GM12878 (cell line): ENCODE measurements at regions not wholly inside any gene's neighbourhood (a gene's known extent, or its start where the extent isn't known, plus 50 kb on each side); places are given as distances from the start of the nearest gene placed in this dataset.
A peak's percentile ranks its signal among the peaks of the same experiment; 100 is the strongest.

Source experiments
- BCL3 ChIP-seq: IDR thresholded peaks from 2 replicates; pipeline ENCODE4 v1.6.1; 2011; ENCODE audit warnings: borderline replicate concordance, low read depth, mild to moderate bottlenecking, moderate library complexity, low read length; ENCODE audit not compliant: insufficient read depth, poor library complexity, severe bottlenecking
- CBX5 ChIP-seq: sonication (generic); IDR thresholded peaks from 2 replicates; pipeline ENCODE4 v1.6.1; 2016; ENCODE audit warnings: low read depth, moderate library complexity, mild to moderate bottlenecking, inconsistent platforms
- CEBPZ ChIP-seq: fragments of 150-350 bp; IDR thresholded peaks from 2 replicates; pipeline ENCODE4 v1.6.1; 2016; ENCODE audit warnings: low read depth, low read length
- CTCF ChIP-seq, 3 experiments: IDR thresholded peaks in 2 of 3; conservative IDR thresholded peaks in 1 of 3; 2 replicates each; pipeline ENCODE4 v1.5.1; 2011; ENCODE audit warnings: low read depth in 3 of 3, low read length in 3 of 3, mild to moderate bottlenecking in 3 of 3, control low read depth in 2 of 3, moderate library complexity in 2 of 3, inconsistent platforms in 1 of 3, mixed read lengths in 1 of 3; ENCODE audit not compliant: control insufficient read depth in 2 of 3, insufficient read depth in 1 of 3; ENCODE audit errors: extremely low read depth in 1 of 3
- CUX1 ChIP-seq: IDR thresholded peaks from 2 replicates; pipeline ENCODE4 v1.6.1; 2012; ENCODE audit warnings: improper control_type of control experiment, low read depth, low read length; ENCODE audit not compliant: insufficient replicate concordance
- E2F8 ChIP-seq: fragments of 450-650 bp; IDR thresholded peaks from 2 replicates; pipeline ENCODE4 v1.6.1; 2018; ENCODE audit warnings: mild to moderate bottlenecking, low read depth, moderate library complexity; ENCODE audit not compliant: partially characterized antibody
- JUND ChIP-seq: IDR thresholded peaks from 2 replicates; pipeline ENCODE4 v1.6.1; 2012; ENCODE audit warnings: low read depth, mild to moderate bottlenecking, low read length, improper control_type of control experiment, moderate library complexity
- MYC ChIP-seq: IDR thresholded peaks from 2 replicates; pipeline ENCODE4 v1.6.1; 2011; ENCODE audit warnings: mild to moderate bottlenecking, low read length, moderate library complexity, inconsistent platforms; ENCODE audit not compliant: insufficient read depth, insufficient replicate concordance, insufficient read length, severe bottlenecking
- NFYB ChIP-seq: IDR thresholded peaks from 2 replicates; pipeline ENCODE4 v1.6.1; 2011; ENCODE audit warnings: low read depth, mild to moderate bottlenecking, low read length, improper control_type of control experiment, moderate library complexity; ENCODE audit not compliant: insufficient read depth
- NR2C1 ChIP-seq: fragments of 450-650 bp; IDR thresholded peaks from 2 replicates; pipeline ENCODE4 v1.6.1; 2017; ENCODE audit warnings: antibody characterized with exemption, mild to moderate bottlenecking, moderate library complexity
- SMAD1 ChIP-seq: fragments of 450-650 bp; IDR thresholded peaks from 2 replicates; pipeline ENCODE4 v1.6.1; 2018; ENCODE audit warnings: mild to moderate bottlenecking, low read depth; ENCODE audit not compliant: partially characterized antibody
- SMC3 ChIP-seq: IDR thresholded peaks from 2 replicates; pipeline ENCODE4 v1.6.1; 2011; ENCODE audit warnings: low read length, improper control_type of control experiment, borderline replicate concordance
- ZNF24 ChIP-seq: fragments of 450-650 bp; IDR thresholded peaks from 2 replicates; pipeline ENCODE4 v1.6.1; 2017; ENCODE audit warnings: antibody characterized with exemption, mild to moderate bottlenecking
- ZZZ3 ChIP-seq: IDR thresholded peaks from 2 replicates; pipeline ENCODE4 v1.6.1; 2011; ENCODE audit warnings: low read depth; ENCODE audit not compliant: control insufficient read depth, insufficient read length

GRCh38 chr7:131111081-131111576 is 216.5 kb upstream of the MKLN1 start (continued):
- TF ChIP-seq CUX1 (peak; percentile 90), CTCF (IDR thresholded peaks at IDR 0.05 in 2 of 3, conservative IDR thresholded peaks at IDR 0.05 in 1 of 3; ENCODE audit: control insufficient read depth in 2 of 3, extremely low read depth in 1 of 3, insufficient read depth in 1 of 3, low read depth in 3 of 3, low read length in 3 of 3) (no peak), ZNF24 (0 out of 2 replicates have a peak, but pooled peaks have one; percentile 38), SMC3 (no peak), MYC (no peak), E2F8 (peak; percentile 52), SMAD1 (peak; percentile 64), JUND (no peak), ZZZ3 (no peak), BCL3 (no peak), NR2C1 (no peak), CEBPZ (no peak), CBX5 (no peak), NFYB (no peak)
